C4-2B (cell line): ENCODE measurements at regions not wholly inside any gene's neighbourhood (a gene's known extent, or its start where the extent isn't known, plus 50 kb on each side); places are given as distances from the start of the nearest gene placed in this dataset.

Experiments used
- CTCF ChIP-seq: fragments of 450-650 bp; conservative IDR thresholded peaks from 2 replicates; pipeline ENCODE4 v1.5.1; 2017; ENCODE audit warnings: mild to moderate bottlenecking
- ZFX ChIP-seq: fragments of 450-650 bp; IDR thresholded peaks from 2 replicates; pipeline ENCODE4 v1.6.1; 2017

- TF ChIP-seq CTCF (no peak), ZFX (no peak)
These were observed 133.5 kb downstream of the ASMT start for GRCh38 chrX:1748408-1748807.
